K562 (cell line): ENCODE measurements at regions not wholly inside any gene's neighbourhood (a gene's known extent, or its start where the extent isn't known, plus 50 kb on each side); places are given as distances from the start of the nearest gene placed in this dataset.

Experiments
- ATAC-seq: fragments of 200-7000 bp; cut with Tn5 transposase; 3 replicates; pipeline ENCODE4 v1.9.1; 2020; ENCODE audit warnings: moderate library complexity
- BruUV-seq: library from RNA; stranded (reverse); fragments of 400-500 nt; replicated peaks from 2 replicates; lab custom pipeline; 2021; lab: Mats Ljungman, UMichigan
- CTCF ChIA-PET: fragments of 300-600 bp; formaldehyde crosslinking; extraction: SDS; loops from one replicate; lab custom pipeline; 2021; ENCODE audit warnings: low intra/inter-chr PET ratio; lab: Yijun Ruan, JAX
- POLR2A ChIA-PET: fragments of 300-600, 350-650 bp; sonication (Branson Sonifier 250); formaldehyde crosslinking; extraction: SDS; loops from one replicate; lab custom pipeline; 2021; ENCODE audit warnings: antibody characterized with exemption, inconsistent platforms; lab: Yijun Ruan, JAX
- DNase-seq, 4 experiments: peaks; one replicate each; pipeline versions ENCODE4 v3.0.0 to v3.0.0-alpha.2; 2011 to 2018; ENCODE audit warnings: low spot score in 3 of 4, mixed read lengths in 3 of 4; ENCODE audit errors: extremely low read depth in 1 of 4
- FAIRE-seq: peaks from 2 replicates; lab custom pipeline; 2011; peaks lifted over from hg19 to GRCh38; lab: Jason Lieb, UNC
- H2AFZ ChIP-seq: 2 replicates; pipeline ENCODE4 v1.6.0; 2011; ENCODE audit warnings: low read depth, low read length, control low read depth, inconsistent platforms
- H3K27ac ChIP-seq: fragments of 200-600 bp; 3 replicates; pipeline ENCODE4 v1.8.0; 2011; ENCODE audit warnings: low read depth, mild to moderate bottlenecking, control low read depth, inconsistent platforms, low read length, moderate library complexity, mixed read lengths; ENCODE audit errors: extremely low read depth
- H3K27me3 ChIP-seq, 2 experiments: fragments of 300-600 bp in 1 of 2; 2 replicates in 1 of 2; 3 replicates in 1 of 2; pipeline versions ENCODE4 v1.6.0 to v1.8.0; 2011; ENCODE audit warnings: inconsistent platforms in 2 of 2, low read length in 2 of 2, mild to moderate bottlenecking in 1 of 2, mixed read lengths in 1 of 2, moderate library complexity in 1 of 2; ENCODE audit not compliant: control insufficient read depth in 2 of 2, insufficient read depth in 2 of 2
- H3K36me3 ChIP-seq: fragments of 300-600 bp; 3 replicates; pipeline ENCODE4 v1.8.0; 2011; ENCODE audit warnings: mild to moderate bottlenecking, low read length, inconsistent platforms; ENCODE audit not compliant: control insufficient read depth, insufficient read depth
- H3K4me1 ChIP-seq, 2 experiments: fragments of 200-600 bp in 1 of 2; replicated peaks in 1 of 2; 2 replicates in 1 of 2; 3 replicates in 1 of 2; pipeline versions ENCODE4 v1.5.1 to v1.8.0; 2011; ENCODE audit warnings: inconsistent platforms in 2 of 2, low read length in 2 of 2, mild to moderate bottlenecking in 1 of 2, mixed read lengths in 1 of 2, moderate library complexity in 1 of 2; ENCODE audit not compliant: control insufficient read depth in 2 of 2, insufficient read depth in 2 of 2
- H3K4me2 ChIP-seq: 2 replicates; pipeline ENCODE4 v1.6.1; 2011; ENCODE audit warnings: low read length, control low read depth, inconsistent platforms, mixed read lengths; ENCODE audit not compliant: insufficient read depth
- H3K4me3 ChIP-seq: fragments of 200-600 bp; sonication (generic), shearing (Covaris generic); 2 replicates; pipeline ENCODE4 v1.5.1; 2016; ENCODE audit warnings: control low read depth, inconsistent platforms
- H3K79me2 ChIP-seq: fragments of 200-600 bp; 3 replicates; pipeline ENCODE4 v1.8.0; 2011; ENCODE audit warnings: low read length, inconsistent platforms; ENCODE audit not compliant: control insufficient read depth, insufficient read depth
- H3K9ac ChIP-seq, 2 experiments: 2 replicates each; pipeline versions ENCODE4 v1.6.0 to v1.6.1; 2011; ENCODE audit warnings: low read depth in 2 of 2, low read length in 2 of 2, control low read depth in 1 of 2, inconsistent platforms in 1 of 2, mild to moderate bottlenecking in 1 of 2, mixed read lengths in 1 of 2; ENCODE audit not compliant: insufficient read depth in 1 of 2
- H3K9me1 ChIP-seq: one replicate; pipeline ENCODE4 v1.6.0; 2011; ENCODE audit warnings: inconsistent platforms, mild to moderate bottlenecking, low read length, moderate library complexity; ENCODE audit not compliant: control insufficient read depth, insufficient read depth
- H3K9me3 ChIP-seq: replicated peaks from 2 replicates; pipeline ENCODE4 v1.5.1; 2011; ENCODE audit warnings: low read depth, low read length, inconsistent platforms; ENCODE audit not compliant: control insufficient read depth, insufficient read depth
- H4K20me1 ChIP-seq: replicated peaks from 2 replicates; pipeline ENCODE4 v1.6.1; 2011; ENCODE audit warnings: low read length, inconsistent platforms, mixed read lengths; ENCODE audit not compliant: control insufficient read depth, insufficient read depth
- ELF2 ChIP-seq: fragments of 250-450 bp; sonication (Bioruptor Pico); IDR thresholded peaks from 2 replicates; pipeline ENCODE4 v1.5.0; 2021; ENCODE audit warnings: mild to moderate bottlenecking
- GTF2F1 ChIP-seq: IDR thresholded peaks from 2 replicates; pipeline ENCODE4 v1.6.1; 2011; ENCODE audit warnings: low read depth, low read length, improper control_type of control experiment
- NR2C1 ChIP-seq, 2 experiments: fragments of 450-650 bp; IDR thresholded peaks; 2 replicates each; pipeline ENCODE4 v1.6.1; 2017; ENCODE audit warnings: mild to moderate bottlenecking in 2 of 2, antibody characterized with exemption in 1 of 2, inconsistent platforms in 1 of 2, missing compliant biosample characterization in 1 of 2, missing genetic modification characterization in 1 of 2
- SMAD2 ChIP-seq: fragments of 150-350 bp; IDR thresholded peaks from 2 replicates; pipeline ENCODE4 v1.6.1; 2014; ENCODE audit warnings: low read depth, mild to moderate bottlenecking, low read length
- U2AF1 ChIP-seq: fragments of 200-400 bp; formaldehyde crosslinking; optimal IDR thresholded peaks from 2 replicates; pipeline ENCODE3; 2017; ENCODE audit warnings: mild to moderate bottlenecking, low read depth, low read length, moderate library complexity
- ZNF217 ChIP-seq: sonication (generic); formaldehyde crosslinking; IDR thresholded peaks from 2 replicates; pipeline ENCODE4 v1.8.0; 2022; ENCODE audit warnings: mild to moderate bottlenecking, missing genetic modification reagents
- ZNF436 ChIP-seq: fragments of 250-450, 450-650 bp; sonication (Bioruptor Pico); formaldehyde crosslinking; IDR thresholded peaks from 2 replicates; pipeline ENCODE4 v1.7.0; 2020; ENCODE audit warnings: mild to moderate bottlenecking
- WGBS: fragments of 100-300 bp; shearing (Covaris generic); methylation state at CpG from one replicate; pipeline ENCODE4 v1.1.6; 2016; ENCODE audit warnings: low coverage, mixed read lengths; ENCODE audit not compliant: insufficient coverage; ENCODE audit errors: missing lambda C conversion rate; 5-methylcytosine and 5-hydroxymethylcytosine counted together
- in situ Hi-C: fragments of 300-500 bp; cut with MboI; formaldehyde crosslinking; loops from 4 replicates; pipeline ENCODE4 v1.15.0; 2018; ENCODE audit warnings: inconsistent platforms, mixed read lengths
- intact Hi-C: fragments of 100-400 bp; cut with micrococcal nuclease; formaldehyde crosslinking; loops from 2 replicates; pipeline ENCODE4 v1.14.2; 2022
- TF ChIP-seq, protein P1 (sequence below): fragments of 450-650 bp; IDR thresholded peaks from 2 replicates; pipeline ENCODE4 v1.6.1; 2017; ENCODE audit warnings: antibody characterized with exemption
- TF ChIP-seq, protein P2 (sequence below), 2 experiments: fragments of 450-650 bp in 1 of 2; sonication (generic) in 1 of 2; formaldehyde crosslinking in 1 of 2; IDR thresholded peaks in 1 of 2; conservative IDR thresholded peaks in 1 of 2; 2 replicates each; pipeline versions ENCODE4 v1.6.1 to v1.8.1; 2016 to 2023; ENCODE audit warnings: mild to moderate bottlenecking in 2 of 2, moderate library complexity in 2 of 2, inconsistent platforms in 1 of 2, missing genetic modification reagents in 1 of 2
- TF ChIP-seq, protein P3 (sequence below): IDR thresholded peaks from 2 replicates; pipeline ENCODE4 v1.6.1; 2016; ENCODE audit warnings: missing genetic modification characterization, missing compliant biosample characterization
- TF ChIP-seq, protein P4 (sequence below): fragments of 450-650 bp; conservative IDR thresholded peaks from 2 replicates; pipeline ENCODE4 v1.6.1; 2016; ENCODE audit warnings: missing genetic modification characterization, low read depth, mild to moderate bottlenecking, control low read depth, missing compliant biosample characterization

DNA sequence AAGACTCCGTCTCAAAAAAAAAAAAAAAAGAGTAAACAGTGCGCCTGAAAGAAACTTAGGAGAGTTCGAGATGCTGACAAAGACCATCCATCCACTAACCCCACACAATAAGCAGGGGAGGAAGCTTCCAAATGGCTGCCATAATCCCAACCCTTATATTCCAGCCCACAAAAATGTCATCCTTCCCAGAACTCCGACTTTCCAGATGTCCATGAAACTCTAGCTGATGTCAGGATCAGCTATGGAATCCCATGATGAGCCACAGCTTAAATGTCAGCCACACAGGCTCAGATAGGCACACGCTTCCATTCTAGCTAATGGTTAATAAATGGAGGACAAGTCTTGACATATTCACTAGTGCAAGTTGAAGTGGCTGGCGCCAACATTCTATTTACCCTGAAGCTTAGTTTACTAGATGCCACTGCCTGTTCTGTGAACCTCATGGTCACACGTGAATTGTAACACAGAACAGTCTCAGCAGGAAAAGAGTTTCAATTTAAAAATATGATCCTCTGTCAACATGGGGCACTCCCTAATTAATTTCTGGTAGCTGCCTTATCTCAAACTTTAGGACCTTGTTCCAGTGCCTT lies 75.5 kb downstream of the FOXF2 start:
- ATAC-seq (no peak), FAIRE-seq (no peak), DNase-seq (no peak)
- peaks cover 13 to 15% of the 10 kb centered on the region in 2 experiments; a peak in 4 of 5 replicates for H3K27me3 ChIP-seq
- no peaks in the 10 kb centered on the region for H3K4me1 ChIP-seq
- H3K9ac ChIP-seq: no peak overlapping the region
- intact Hi-C loops (no loop called here), in situ Hi-C loops (no loop called here)
- H4K20me1 ChIP-seq: no peaks in the 10 kb centered on the region
- no peak overlapping the region for H3K4me2 ChIP-seq
- no peaks in the 10 kb centered on the region for H3K9me1 ChIP-seq
- H3K36me3 ChIP-seq: no peaks in the 10 kb centered on the region
- no peak overlapping the region for H2AFZ ChIP-seq
- ChIA-PET CTCF (no interaction called here), POLR2A (interaction anchor here (0.6 kb wide), 1 partner anchor 208 kb away, joined by 3 read pairs; no protein-coding TSS in a partner anchor)
- BruUV-seq: no TSS peak
- no peak overlapping the region for H3K27ac ChIP-seq
- WGBS: under 1% methylated on average over 7 of the region's 7 CpGs
- H3K9me3 ChIP-seq: no peaks in the 10 kb centered on the region
- H3K4me3 ChIP-seq: no peak overlapping the region
- H3K79me2 ChIP-seq: no peaks in the 10 kb centered on the region
- TF ChIP-seq SMAD2 (no peak), NR2C1 (IDR thresholded peaks at IDR 0.05) (no peak), NR2C1 (tag; IDR thresholded peaks at IDR 0.05) (no peak), U2AF1 (no peak), ZNF217 (no peak), ZNF436 (no peak), ELF2 (CRISPR knock-in tag) (no peak), GTF2F1 (no peak)
- TF ChIP-seq, protein P1, sequence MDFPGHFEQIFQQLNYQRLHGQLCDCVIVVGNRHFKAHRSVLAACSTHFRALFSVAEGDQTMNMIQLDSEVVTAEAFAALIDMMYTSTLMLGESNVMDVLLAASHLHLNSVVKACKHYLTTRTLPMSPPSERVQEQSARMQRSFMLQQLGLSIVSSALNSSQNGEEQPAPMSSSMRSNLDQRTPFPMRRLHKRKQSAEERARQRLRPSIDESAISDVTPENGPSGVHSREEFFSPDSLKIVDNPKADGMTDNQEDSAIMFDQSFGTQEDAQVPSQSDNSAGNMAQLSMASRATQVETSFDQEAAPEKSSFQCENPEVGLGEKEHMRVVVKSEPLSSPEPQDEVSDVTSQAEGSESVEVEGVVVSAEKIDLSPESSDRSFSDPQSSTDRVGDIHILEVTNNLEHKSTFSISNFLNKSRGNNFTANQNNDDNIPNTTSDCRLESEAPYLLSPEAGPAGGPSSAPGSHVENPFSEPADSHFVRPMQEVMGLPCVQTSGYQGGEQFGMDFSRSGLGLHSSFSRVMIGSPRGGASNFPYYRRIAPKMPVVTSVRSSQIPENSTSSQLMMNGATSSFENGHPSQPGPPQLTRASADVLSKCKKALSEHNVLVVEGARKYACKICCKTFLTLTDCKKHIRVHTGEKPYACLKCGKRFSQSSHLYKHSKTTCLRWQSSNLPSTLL: no peak
- TF ChIP-seq, protein P2, sequence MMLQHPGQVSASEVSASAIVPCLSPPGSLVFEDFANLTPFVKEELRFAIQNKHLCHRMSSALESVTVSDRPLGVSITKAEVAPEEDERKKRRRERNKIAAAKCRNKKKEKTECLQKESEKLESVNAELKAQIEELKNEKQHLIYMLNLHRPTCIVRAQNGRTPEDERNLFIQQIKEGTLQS (IDR thresholded peaks at IDR 0.05): no peak
- TF ChIP-seq, protein P2 (CRISPR knock-in tag; conservative IDR thresholded peaks at IDR 0.05): no peak
- TF ChIP-seq, protein P3, sequence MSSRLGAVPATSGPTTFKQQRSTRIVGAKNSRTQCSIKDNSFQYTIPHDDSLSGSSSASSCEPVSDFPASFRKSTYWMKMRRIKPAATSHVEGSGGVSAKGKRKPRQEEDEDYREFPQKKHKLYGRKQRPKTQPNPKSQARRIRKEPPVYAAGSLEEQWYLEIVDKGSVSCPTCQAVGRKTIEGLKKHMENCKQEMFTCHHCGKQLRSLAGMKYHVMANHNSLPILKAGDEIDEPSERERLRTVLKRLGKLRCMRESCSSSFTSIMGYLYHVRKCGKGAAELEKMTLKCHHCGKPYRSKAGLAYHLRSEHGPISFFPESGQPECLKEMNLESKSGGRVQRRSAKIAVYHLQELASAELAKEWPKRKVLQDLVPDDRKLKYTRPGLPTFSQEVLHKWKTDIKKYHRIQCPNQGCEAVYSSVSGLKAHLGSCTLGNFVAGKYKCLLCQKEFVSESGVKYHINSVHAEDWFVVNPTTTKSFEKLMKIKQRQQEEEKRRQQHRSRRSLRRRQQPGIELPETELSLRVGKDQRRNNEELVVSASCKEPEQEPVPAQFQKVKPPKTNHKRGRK (tag): no peak
- TF ChIP-seq, protein P4, sequence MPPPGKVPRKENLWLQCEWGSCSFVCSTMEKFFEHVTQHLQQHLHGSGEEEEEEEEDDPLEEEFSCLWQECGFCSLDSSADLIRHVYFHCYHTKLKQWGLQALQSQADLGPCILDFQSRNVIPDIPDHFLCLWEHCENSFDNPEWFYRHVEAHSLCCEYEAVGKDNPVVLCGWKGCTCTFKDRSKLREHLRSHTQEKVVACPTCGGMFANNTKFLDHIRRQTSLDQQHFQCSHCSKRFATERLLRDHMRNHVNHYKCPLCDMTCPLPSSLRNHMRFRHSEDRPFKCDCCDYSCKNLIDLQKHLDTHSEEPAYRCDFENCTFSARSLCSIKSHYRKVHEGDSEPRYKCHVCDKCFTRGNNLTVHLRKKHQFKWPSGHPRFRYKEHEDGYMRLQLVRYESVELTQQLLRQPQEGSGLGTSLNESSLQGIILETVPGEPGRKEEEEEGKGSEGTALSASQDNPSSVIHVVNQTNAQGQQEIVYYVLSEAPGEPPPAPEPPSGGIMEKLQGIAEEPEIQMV: no peak
